Psoas muscle (tissue), 7 donors: ENCODE measurements at regions not wholly inside any gene's neighbourhood (a gene's known extent, or its start where the extent isn't known, plus 50 kb on each side); places are given as distances from the start of the nearest gene placed in this dataset.

ENCODE experiments used
- ATAC-seq, 4 donors: fragments of 200-7000 bp; cut with Tn5 transposase; one replicate each; pipeline ENCODE4 v1.9.1; 2020; ENCODE audit warnings: moderate library complexity in 3 of 4, mild to moderate bottlenecking in 2 of 4
- DNase-seq, 2 donors: peaks; one replicate each; pipeline ENCODE4 v3.0.0-alpha.2; 2020
- H3K27ac ChIP-seq: fragments of 200-600 bp; one replicate; pipeline ENCODE4 v1.8.0; 2022
- H3K27me3 ChIP-seq, 3 donors: fragments of 200-600 bp in 1 of 3; one replicate each; pipeline versions ENCODE4 v1.6.1 to v1.8.0; 2013 to 2022; ENCODE audit warnings: low read length in 2 of 3, mild to moderate bottlenecking in 2 of 3, moderate library complexity in 1 of 3; ENCODE audit not compliant: insufficient read depth in 3 of 3
- H3K36me3 ChIP-seq, 2 donors: fragments of 200-600 bp in 1 of 2; one replicate each; pipeline versions ENCODE4 v1.6.1 to v1.8.0; 2013 to 2022; ENCODE audit warnings: low read depth in 1 of 2, mild to moderate bottlenecking in 1 of 2, moderate library complexity in 1 of 2; ENCODE audit not compliant: insufficient read depth in 1 of 2
- H3K4me1 ChIP-seq: fragments of 200-600 bp; one replicate; pipeline ENCODE4 v1.8.0; 2022
- H3K4me3 ChIP-seq: fragments of 200-600 bp; one replicate; pipeline ENCODE4 v1.8.0; 2022; ENCODE audit warnings: mild to moderate bottlenecking
- H3K9me3 ChIP-seq: fragments of 200-600 bp; one replicate; pipeline ENCODE4 v1.8.0; 2022
- CTCF ChIP-seq: fragments of 200-600 bp; IDR thresholded peaks from one replicate; pipeline ENCODE4 v1.8.0; 2022; ENCODE audit warnings: antibody characterized with exemption
- WGBS, 3 donors: extraction: QIAGEN DNeasy Blood & Tissue Kit; methylation state at CpG; one replicate each; pipeline versions ENCODE4 v1.1.6 to v1.1.7; 2013; 5-methylcytosine and 5-hydroxymethylcytosine counted together
- intact Hi-C, 2 donors: fragments of 100-400 bp; cut with DNase I; formaldehyde crosslinking; loops; one replicate each; pipeline versions ENCODE4 v1.11.0 to v1.14.2; 2022
- donor health status: healthy with polysubstance abuse.
- donor health status: DM: no; HTN: no; CAD: no; lungs with moderate emphysema.
- donor health status: Bipolar disorder and iron deficiency.
- donor health status: healthy.
- donor health status: DM: yes; HTN: yes; CAD: no.
- donor health status: DM: no; HTN: no; CAD: no.
- donor health status: DM: yes; HTN: yes; CAD: no.

GRCh38 chr10:130740915-130741750 is 570.4 kb downstream of the TCERG1L start:
- no peak for TF ChIP-seq CTCF
- Histone ChIP-seq H3K36me3 (no peaks in the 10 kb centered on the region), H3K4me1 (no peaks in the 10 kb centered on the region), H3K27ac (no peak overlapping the region), H3K27me3 (peaks cover 0 to 2% (median 0%) of the 10 kb centered on the region in 3 donors), H3K4me3 (no peak overlapping the region), H3K9me3 (no peaks in the 10 kb centered on the region)
- no peak for ATAC-seq
- intact Hi-C loops: no loop called here
- DNase-seq: no peak
- WGBS, 3 donors: 30 to 47% (median 34%) methylated on average over 20 of the region's 20 CpGs

GRCh38 chr10:130741901-130742855 is 569.3 kb downstream of the TCERG1L start:
- H3K36me3 ChIP-seq: no peaks in the 10 kb centered on the region
- 81 to 86% (median 85%) methylated on average over 23 of the region's 23 CpGs for WGBS, 3 donors
- no peaks in the 10 kb centered on the region for H3K9me3 ChIP-seq
- H3K4me1 ChIP-seq: no peaks in the 10 kb centered on the region
- intact Hi-C loops: no loop called here
- H3K4me3 ChIP-seq: no peak overlapping the region
- no peak overlapping the region for H3K27ac ChIP-seq
- no peak for ATAC-seq
- peaks cover 0 to 2% (median 0%) of the 10 kb centered on the region in 3 donors for H3K27me3 ChIP-seq
- no peak for DNase-seq
- TF ChIP-seq CTCF: no peak

- H3K9me3 ChIP-seq: no peaks in the 10 kb centered on the region
- H3K4me3 ChIP-seq: no peak overlapping the region
- WGBS, 3 donors: 79 to 92% (median 79%) methylated on average over 15 to 16 of the region's 16 CpGs
- H3K27me3 ChIP-seq: peaks cover 0 to 2% (median 0%) of the 10 kb centered on the region in 3 donors
- no peaks in the 10 kb centered on the region for H3K4me1 ChIP-seq
- no peak overlapping the region for H3K27ac ChIP-seq
- ATAC-seq: no peak
- intact Hi-C loops: no loop called here
- H3K36me3 ChIP-seq: no peaks in the 10 kb centered on the region
- DNase-seq: no peak
- no peak for TF ChIP-seq CTCF
Observed at GRCh38 chr10:130742941-130743675, 568.4 kb downstream of the TCERG1L start.

- Histone ChIP-seq H3K4me1 (no peaks in the 10 kb centered on the region), H3K27ac (no peak overlapping the region), H3K36me3 (no peaks in the 10 kb centered on the region), H3K27me3 (peaks cover 0 to 2% (median 0%) of the 10 kb centered on the region in 3 donors), H3K4me3 (no peak overlapping the region), H3K9me3 (no peaks in the 10 kb centered on the region)
- intact Hi-C loops: no loop called here
- WGBS, 3 donors: 78 to 85% (median 82%) methylated on average over 8 to 10 of the region's 10 CpGs
- DNase-seq (peak in 1 of 2 donors; percentile 45), ATAC-seq (no peak)
- no peak for TF ChIP-seq CTCF
Observed at GRCh38 chr10:130743751-130744271, 567.7 kb downstream of the TCERG1L start.
